ENCODE measurements at regions not wholly inside any gene's neighbourhood (a gene's known extent, or its start where the extent isn't known, plus 50 kb on each side); places are given as distances from the start of the nearest gene placed in this dataset.

DNA sequence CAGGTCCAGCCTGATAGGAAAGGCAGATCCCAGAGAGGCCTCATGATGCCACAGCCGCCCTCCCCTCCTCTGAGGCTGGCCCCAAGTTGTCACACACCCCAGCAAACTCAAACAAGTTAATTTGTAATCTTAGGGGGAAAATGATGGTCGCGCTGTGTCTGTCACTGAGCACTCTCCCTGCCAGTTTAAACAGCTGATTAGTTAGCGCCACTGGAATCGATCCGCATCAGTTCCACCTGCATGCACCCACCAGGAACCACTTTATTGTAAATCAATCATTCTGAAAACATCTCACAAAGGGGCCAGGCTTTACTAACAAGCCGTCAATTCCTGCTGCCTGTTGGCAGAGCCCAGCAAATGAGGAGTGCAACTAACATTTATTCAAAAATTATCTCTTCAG lies 870.9 kb downstream of the KCNMA1 start:
- TF ChIP-seq TAF1 (conservative IDR thresholded peaks at IDR 0.05): no peak
- TF ChIP-seq CTCF (IDR thresholded peaks at IDR 0.05; ENCODE audit: low read depth, low read length, missing input control): no peak
- TF ChIP-seq REST (IDR thresholded peaks at IDR 0.05): no peak
